Keratinocyte (primary cell): ENCODE measurements at regions not wholly inside any gene's neighbourhood (a gene's known extent, or its start where the extent isn't known, plus 50 kb on each side); places are given as distances from the start of the nearest gene placed in this dataset.

Experiments
- DNase-seq: peaks from one replicate; pipeline ENCODE4 v3.0.0-alpha.2; 2011; ENCODE audit warnings: low read depth, missing footprints, low spot score
- FAIRE-seq: peaks from 2 replicates; lab custom pipeline; 2011; peaks lifted over from hg19 to GRCh38; lab: Jason Lieb, UNC
- H2AFZ ChIP-seq: 2 replicates; pipeline ENCODE4 v1.6.0; 2012; ENCODE audit warnings: low read length, control low read depth, inconsistent platforms; ENCODE audit not compliant: control insufficient read depth
- H3K27ac ChIP-seq: 2 replicates; pipeline ENCODE4 v1.5.1; 2011; ENCODE audit warnings: low read length; ENCODE audit not compliant: control insufficient read depth, insufficient read depth
- H3K27me3 ChIP-seq: 3 replicates; pipeline ENCODE4 v1.6.0; 2011; ENCODE audit warnings: low read length; ENCODE audit not compliant: control insufficient read depth, insufficient read depth; ENCODE audit errors: extremely low read depth
- H3K36me3 ChIP-seq, 2 experiments: 2 replicates in 1 of 2; 3 replicates in 1 of 2; pipeline ENCODE4 v1.5.1; 2011; ENCODE audit warnings: low read length in 2 of 2, mild to moderate bottlenecking in 1 of 2; ENCODE audit not compliant: control insufficient read depth in 2 of 2, insufficient read depth in 2 of 2; ENCODE audit errors: extremely low read depth in 1 of 2
- H3K4me1 ChIP-seq: 3 replicates; pipeline ENCODE4 v1.5.1; 2011; ENCODE audit warnings: low read length; ENCODE audit not compliant: control insufficient read depth, insufficient read depth; ENCODE audit errors: extremely low read depth
- H3K4me2 ChIP-seq: 3 replicates; pipeline ENCODE4 v1.6.0; 2011; ENCODE audit warnings: low read depth, low read length; ENCODE audit not compliant: control insufficient read depth, insufficient read depth; ENCODE audit errors: extremely low read depth
- H3K4me3 ChIP-seq, 3 experiments: fragments of 200-600 bp in 1 of 3; sonication (generic) in 1 of 3; 2 replicates in 2 of 3; 3 replicates in 1 of 3; pipeline ENCODE4 v1.5.1; 2011 to 2016; ENCODE audit warnings: low read length in 3 of 3, mild to moderate bottlenecking in 3 of 3, control low read depth in 2 of 3, inconsistent platforms in 1 of 3, low read depth in 1 of 3, mixed read lengths in 1 of 3, mixed run types in 1 of 3, moderate library complexity in 1 of 3; ENCODE audit not compliant: control insufficient read depth in 2 of 3, insufficient read depth in 2 of 3; ENCODE audit errors: extremely low read depth in 1 of 3
- H3K79me2 ChIP-seq: 2 replicates; pipeline ENCODE4 v1.6.0; 2012; ENCODE audit warnings: low read length; ENCODE audit not compliant: control insufficient read depth, insufficient read depth
- H3K9ac ChIP-seq: 3 replicates; pipeline ENCODE4 v1.6.0; 2011; ENCODE audit warnings: low read length; ENCODE audit not compliant: control insufficient read depth, insufficient read depth; ENCODE audit errors: extremely low read depth
- H3K9me1 ChIP-seq: 3 replicates; pipeline ENCODE4 v1.6.0; 2011; ENCODE audit warnings: low read length; ENCODE audit not compliant: control insufficient read depth, insufficient read depth; ENCODE audit errors: extremely low read depth
- H3K9me3 ChIP-seq: 2 replicates; pipeline ENCODE4 v1.5.1; 2012; ENCODE audit warnings: low read depth, low read length; ENCODE audit not compliant: control insufficient read depth
- H4K20me1 ChIP-seq: 3 replicates; pipeline ENCODE4 v1.6.0; 2011; ENCODE audit warnings: low read length; ENCODE audit not compliant: control insufficient read depth, insufficient read depth; ENCODE audit errors: extremely low read depth
- CTCF ChIP-seq, 3 experiments: IDR thresholded peaks in 1 of 3; conservative IDR thresholded peaks in 1 of 3; optimal IDR thresholded peaks in 1 of 3; 2 replicates in 2 of 3; 3 replicates in 1 of 3; pipeline versions ENCODE3 to v1.5.1; 2011; ENCODE audit warnings: low read length in 3 of 3, mild to moderate bottlenecking in 3 of 3, moderate library complexity in 2 of 3, control low read depth in 1 of 3, inconsistent platforms in 1 of 3; ENCODE audit not compliant: insufficient read depth in 2 of 3; ENCODE audit errors: extremely low read depth in 1 of 3
- EZH2 ChIP-seq: IDR thresholded peaks from one replicate; pipeline ENCODE4 v1.6.1; 2012; ENCODE audit warnings: inconsistent platforms, mild to moderate bottlenecking, low read length, moderate library complexity
- dilution Hi-C: fragments of 300-500 bp; cut with MboI; formaldehyde crosslinking; loops from one replicate; pipeline ENCODE4 v1.7.0; 2020; ENCODE audit warnings: low sequenced_read_pairs; ENCODE audit not compliant: extremely low pct_ligation_motif_present

GRCh38 chr3:186458306-186459107, 85.7 kb downstream of the CRYGS start:
- Histone ChIP-seq H3K4me1 (no peaks in the 10 kb centered on the region), H3K79me2 (no peaks in the 10 kb centered on the region), H3K36me3 (no peaks in the 10 kb centered on the region), H2AFZ (no peak overlapping the region), H3K27me3 (peaks cover 22% of the 10 kb centered on the region), H3K9me3 (no peaks in the 10 kb centered on the region), H4K20me1 (no peaks in the 10 kb centered on the region), H3K27ac (no peak overlapping the region), H3K9me1 (no peaks in the 10 kb centered on the region), H3K4me2 (no peak overlapping the region), H3K4me3 (no peak overlapping the region), H3K9ac (no peak overlapping the region)
- no peak for FAIRE-seq
- no peak for DNase-seq
- TF ChIP-seq CTCF (optimal IDR thresholded peaks at IDR 0.05 in 1 of 3, IDR thresholded peaks at IDR 0.05 in 1 of 3, conservative IDR thresholded peaks at IDR 0.05 in 1 of 3; ENCODE audit: extremely low read depth in 1 of 3, insufficient read depth in 2 of 3, low read length in 3 of 3) (no peak), EZH2 (no peak)
- dilution Hi-C loops: no loop called here

DNA sequence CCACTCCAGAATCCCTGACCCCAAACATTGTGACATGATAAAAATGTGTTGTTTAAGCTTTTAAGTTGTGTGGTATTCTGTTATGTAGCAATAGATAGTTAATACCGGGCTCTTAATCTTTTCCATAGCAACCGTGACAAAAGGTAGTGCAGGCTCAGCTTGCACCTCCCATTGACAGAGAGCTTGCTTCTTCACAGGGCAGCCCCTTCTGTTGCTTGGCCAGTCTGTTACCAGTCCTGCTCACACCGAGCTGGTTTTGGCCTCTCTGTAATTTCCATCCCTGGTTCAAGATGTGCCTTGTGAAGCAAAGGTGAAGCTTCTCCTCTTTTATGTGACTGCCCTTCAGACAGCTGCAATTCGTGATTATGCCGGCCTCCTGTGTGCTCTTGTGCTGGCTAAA, 86.9 kb downstream of the CRYGS start:
- FAIRE-seq (no peak), DNase-seq (no peak)
- Histone ChIP-seq H4K20me1 (no peaks in the 10 kb centered on the region), H3K9me1 (no peaks in the 10 kb centered on the region), H3K4me1 (no peaks in the 10 kb centered on the region), H3K4me2 (no peak overlapping the region), H3K9me3 (no peaks in the 10 kb centered on the region), H3K4me3 (no peak overlapping the region), H3K27me3 (peaks cover 22% of the 10 kb centered on the region), H2AFZ (no peak overlapping the region), H3K9ac (no peak overlapping the region), H3K27ac (no peak overlapping the region), H3K36me3 (no peaks in the 10 kb centered on the region), H3K79me2 (no peaks in the 10 kb centered on the region)
- dilution Hi-C loops: no loop called here
- TF ChIP-seq CTCF (optimal IDR thresholded peaks at IDR 0.05 in 1 of 3, IDR thresholded peaks at IDR 0.05 in 1 of 3, conservative IDR thresholded peaks at IDR 0.05 in 1 of 3; ENCODE audit: extremely low read depth in 1 of 3, insufficient read depth in 2 of 3, low read length in 3 of 3) (no peak), EZH2 (no peak)
